K562 (cell line): ENCODE measurements at regions not wholly inside any gene's neighbourhood (a gene's known extent, or its start where the extent isn't known, plus 50 kb on each side); places are given as distances from the start of the nearest gene placed in this dataset.

Experiments
- CTCF ChIP-seq, 3 experiments: IDR thresholded peaks in 2 of 3; conservative IDR thresholded peaks in 1 of 3; 2 replicates each; pipeline ENCODE4 v1.5.1; 2011 to 2012; ENCODE audit warnings: low read length in 3 of 3, mild to moderate bottlenecking in 3 of 3, control low read depth in 2 of 3, improper control_type of control experiment in 1 of 3, inconsistent platforms in 1 of 3, low read depth in 1 of 3, mixed read lengths in 1 of 3, moderate library complexity in 1 of 3; ENCODE audit not compliant: insufficient read depth in 2 of 3
- EGR1 ChIP-seq: fragments of 450-650 bp; conservative IDR thresholded peaks from 2 replicates; pipeline ENCODE4 v1.6.1; 2017; ENCODE audit warnings: mild to moderate bottlenecking
- ELK1 ChIP-seq: sonication (generic); formaldehyde crosslinking; IDR thresholded peaks from 2 replicates; pipeline ENCODE4 v1.8.1; 2022; ENCODE audit warnings: missing genetic modification reagents
- GATA2 ChIP-seq: sonication (generic); formaldehyde crosslinking; IDR thresholded peaks from 2 replicates; pipeline ENCODE4 v1.4.0; 2020; ENCODE audit warnings: mild to moderate bottlenecking, missing genetic modification reagents
- HDAC1 ChIP-seq, 2 experiments: fragments of 450-650 bp; IDR thresholded peaks; 2 replicates each; pipeline ENCODE4 v1.6.1; 2016 to 2017; ENCODE audit warnings: inconsistent platforms in 1 of 2, mild to moderate bottlenecking in 1 of 2, moderate library complexity in 1 of 2
- IRF9 ChIP-seq: fragments of 450-650 bp; IDR thresholded peaks from 2 replicates; pipeline ENCODE4 v1.6.1; 2016; ENCODE audit warnings: missing biosample characterization, missing genetic modification characterization
- SMAD3 ChIP-seq: fragments of 450-650 bp; formaldehyde crosslinking; conservative IDR thresholded peaks from 2 replicates; pipeline ENCODE4 v1.4.0; 2020; ENCODE audit warnings: mild to moderate bottlenecking
- YY1 ChIP-seq, 3 experiments: IDR thresholded peaks; 2 replicates each; pipeline ENCODE4 v1.6.1; 2011; ENCODE audit warnings: low read length in 2 of 3, mild to moderate bottlenecking in 2 of 3, moderate library complexity in 2 of 3, borderline replicate concordance in 1 of 3, control low read depth in 1 of 3, low read depth in 1 of 3; ENCODE audit not compliant: insufficient read depth in 3 of 3, insufficient replicate concordance in 2 of 3, control insufficient read depth in 1 of 3, insufficient read length in 1 of 3; ENCODE audit errors: extremely low read depth in 1 of 3
- ZBTB34 ChIP-seq: fragments of 250-450 bp; sonication (Bioruptor Pico); IDR thresholded peaks from 2 replicates; pipeline ENCODE4 v1.8.0; 2021; ENCODE audit warnings: mild to moderate bottlenecking, moderate library complexity
- ZNF232 ChIP-seq: sonication (generic); formaldehyde crosslinking; IDR thresholded peaks from 2 replicates; pipeline ENCODE4 v1.8.0; 2022; ENCODE audit warnings: mild to moderate bottlenecking, missing genetic modification reagents
- ZNF239 ChIP-seq: fragments of 250-450 bp; sonication (Bioruptor Pico); IDR thresholded peaks from 2 replicates; pipeline ENCODE4 v1.4.0; 2020; ENCODE audit warnings: mild to moderate bottlenecking

- TF ChIP-seq YY1 (IDR thresholded peaks at IDR 0.05; ENCODE audit: borderline replicate concordance in 1 of 3, control insufficient read depth in 1 of 3, extremely low read depth in 1 of 3, insufficient read depth in 3 of 3, insufficient read length in 1 of 3, insufficient replicate concordance in 2 of 3, low read depth in 1 of 3, low read length in 2 of 3) (no peak), ZNF239 (CRISPR knock-in tag) (no peak), ELK1 (CRISPR knock-in tag) (no peak), HDAC1 (IDR thresholded peaks at IDR 0.05) (no peak), ZBTB34 (CRISPR knock-in tag) (no peak), GATA2 (CRISPR knock-in tag) (no peak), SMAD3 (CRISPR knock-in tag) (no peak), EGR1 (no peak), ZNF232 (CRISPR knock-in tag) (no peak), CTCF (IDR thresholded peaks at IDR 0.05 in 2 of 3, conservative IDR thresholded peaks at IDR 0.05 in 1 of 3; ENCODE audit: insufficient read depth in 2 of 3, low read depth in 1 of 3, low read length in 3 of 3) (no peak), IRF9 (tag) (no peak)
Observed at GRCh38 chr16:5257462-5257861, 159.9 kb upstream of the EEF2KMT start.
